ENCODE measurements at regions not wholly inside any gene's neighbourhood (a gene's known extent, or its start where the extent isn't known, plus 50 kb on each side); places are given as distances from the start of the nearest gene placed in this dataset.
A peak's percentile ranks its signal among the peaks of the same experiment; 100 is the strongest.

GRCh38 chr20:53839423-53840176, 230.8 kb downstream of the BCAS1 start:
- DNase-seq (ENCODE audit: extremely low read depth, low read depth) = no peak

GRCh38 chr20:53838311-53838868, 232.0 kb downstream of the BCAS1 start:
- DNase-seq (ENCODE audit: extremely low read depth, low read depth) = no peak

- DNase-seq (ENCODE audit: extremely low read depth, low read depth) = no peak
Measured at GRCh38 chr20:53837126-53837826, 233.1 kb downstream of the BCAS1 start.

- DNase-seq (ENCODE audit: extremely low read depth, low read depth) = no peak
Measured at GRCh38 chr20:53834749-53835148, 235.6 kb downstream of the BCAS1 start.

- no peak for DNase-seq (ENCODE audit: extremely low read depth, low read depth)
Measured at GRCh38 chr20:53834062-53834442, 236.3 kb downstream of the BCAS1 start.

- no peak for DNase-seq (ENCODE audit: extremely low read depth, low read depth)
Measured at GRCh38 chr20:53833333-53834061, 236.9 kb downstream of the BCAS1 start.

GRCh38 chr20:53832499-53832898, 237.9 kb downstream of the BCAS1 start:
- DNase-seq (ENCODE audit: extremely low read depth, low read depth) = no peak

GRCh38 chr20:53831812-53832211, 238.2 kb upstream of the ZNF217 start:
- peak; percentile 26 for DNase-seq (ENCODE audit: extremely low read depth, low read depth)

- DNase-seq (ENCODE audit: extremely low read depth, low read depth) = no peak
Measured at GRCh38 chr20:53831228-53831627, 237.6 kb upstream of the ZNF217 start.

GRCh38 chr20:53829724-53830521, 236.3 kb upstream of the ZNF217 start:
- no peak for DNase-seq (ENCODE audit: extremely low read depth, low read depth)

- peak; percentile 89 for DNase-seq (ENCODE audit: extremely low read depth, low read depth)
Measured at GRCh38 chr20:53829255-53829723, 235.7 kb upstream of the ZNF217 start.

GRCh38 chr20:53828682-53829254, 235.1 kb upstream of the ZNF217 start:
- DNase-seq (ENCODE audit: extremely low read depth, low read depth) = peak; percentile 73

GRCh38 chr20:53828088-53828681, 234.5 kb upstream of the ZNF217 start:
- peak; percentile 52 for DNase-seq (ENCODE audit: extremely low read depth, low read depth)

GRCh38 chr20:53827292-53828087, 233.9 kb upstream of the ZNF217 start:
- no peak for DNase-seq (ENCODE audit: extremely low read depth, low read depth)

GRCh38 chr20:53826597-53827291, 233.1 kb upstream of the ZNF217 start:
- no peak for DNase-seq (ENCODE audit: extremely low read depth, low read depth)

- DNase-seq (ENCODE audit: extremely low read depth, low read depth) = no peak
Measured at GRCh38 chr20:53826090-53826489, 232.5 kb upstream of the ZNF217 start.

GRCh38 chr20:53825282-53825681, 231.6 kb upstream of the ZNF217 start:
- DNase-seq (ENCODE audit: extremely low read depth, low read depth) = no peak

GRCh38 chr20:53824779-53825178, 231.1 kb upstream of the ZNF217 start:
- no peak for DNase-seq (ENCODE audit: extremely low read depth, low read depth)
